ENCODE measurements at regions not wholly inside any gene's neighbourhood (a gene's known extent, or its start where the extent isn't known, plus 50 kb on each side); places are given as distances from the start of the nearest gene placed in this dataset.

GRCh38 chr20:6641012-6641411 is 126.5 kb upstream of the BMP2 start:
- Histone ChIP-seq H3K36me3 (no peaks in the 10 kb centered on the region), H3K4me1 (peaks cover 0 to 7% (median 0%) of the 10 kb centered on the region in 9 donors), H3K9me3 (no peaks in the 10 kb centered on the region), H3K4me3 (no peak overlapping the region), H3K27me3 (peaks cover 0 to 5% (median 0%) of the 10 kb centered on the region in 7 donors), H3K27ac (no peak overlapping the region)
- WGBS, 2 donors = 60 to 74% methylated on average over 5 of the region's 5 CpGs
- no peak for DNase-seq
- no peak for ATAC-seq
- TF ChIP-seq CTCF (IDR thresholded peaks at IDR 0.05) = peak in 1 of 9 donors; percentile 7
- intact Hi-C loops (cut with DNase I) = loop anchor here in 1 of 10 donors (10.0 kb wide), 1 partner anchor 124 kb away; the partner anchor contains the start of gene BMP2

- intact Hi-C loops (cut with DNase I) = loop anchor here in 6 of 10 donors (2.0 to 10.0 kb wide), 4 partner anchors 65 to 130 kb away; partner anchors contain the start of gene BMP2 (in 5 of the 6)
- H3K9me3 ChIP-seq = no peaks in the 10 kb centered on the region
- no peaks in the 10 kb centered on the region for H3K36me3 ChIP-seq
- peaks cover 0 to 5% (median 0%) of the 10 kb centered on the region in 7 donors for H3K27me3 ChIP-seq
- ATAC-seq = peak in 1 of 8 donors; percentile 12
- no peak for DNase-seq
- H3K27ac ChIP-seq = no peak overlapping the region
- no peak overlapping the region for H3K4me3 ChIP-seq
- H3K4me1 ChIP-seq = peaks cover 0 to 7% (median 0%) of the 10 kb centered on the region in 9 donors
- TF ChIP-seq CTCF (IDR thresholded peaks at IDR 0.05) = no peak
These were observed 130.3 kb upstream of the BMP2 start for GRCh38 chr20:6637160-6637579.

GRCh38 chr20:6636209-6637159 is 131.0 kb upstream of the BMP2 start:
- peak overlapping the region in 1 of 10 donors; percentile 7 for H3K27ac ChIP-seq

More at GRCh38 chr20:6636209-6637159, 131.0 kb upstream of the BMP2 start:
- H3K27me3 ChIP-seq = peaks cover 0 to 5% (median 0%) of the 10 kb centered on the region in 7 donors
- peak; percentile 24 to 68 (median 58) for TF ChIP-seq CTCF (IDR thresholded peaks at IDR 0.05)
- no peaks in the 10 kb centered on the region for H3K9me3 ChIP-seq
- DNase-seq (peak in 1 of 2 donors; percentile 45), ATAC-seq (peak; percentile 64 to 90 (median 84))
- no peak overlapping the region for H3K4me3 ChIP-seq
- 39 to 43% methylated on average over 8 of the region's 8 CpGs for WGBS, 2 donors
- no peaks in the 10 kb centered on the region for H3K36me3 ChIP-seq
- H3K4me1 ChIP-seq = peaks cover 0 to 7% (median 0%) of the 10 kb centered on the region in 9 donors
- intact Hi-C loops (cut with DNase I) = loop anchor here in 6 of 10 donors (1.0 to 10.0 kb wide), 5 partner anchors 66 to 131 kb away; partner anchors contain the start of gene BMP2 (in 6 of the 6)

Data from heart right ventricle (tissue), 16 donors.